IPS-18c (cell line): ENCODE measurements at regions not wholly inside any gene's neighbourhood (a gene's known extent, or its start where the extent isn't known, plus 50 kb on each side); places are given as distances from the start of the nearest gene placed in this dataset.
A peak's percentile ranks its signal among the peaks of the same experiment; 100 is the strongest.

Experiments
- H3K4me3 ChIP-seq: 2 replicates; pipeline ENCODE4 v1.7.0; 2013; ENCODE audit warnings: low read depth, mild to moderate bottlenecking, low read length, moderate library complexity; ENCODE audit not compliant: insufficient read depth
- H3K9me3 ChIP-seq: one replicate; pipeline ENCODE4 v1.6.1; 2013; ENCODE audit warnings: mild to moderate bottlenecking, low read length, moderate library complexity; ENCODE audit not compliant: control insufficient read depth, insufficient read depth

DNA sequence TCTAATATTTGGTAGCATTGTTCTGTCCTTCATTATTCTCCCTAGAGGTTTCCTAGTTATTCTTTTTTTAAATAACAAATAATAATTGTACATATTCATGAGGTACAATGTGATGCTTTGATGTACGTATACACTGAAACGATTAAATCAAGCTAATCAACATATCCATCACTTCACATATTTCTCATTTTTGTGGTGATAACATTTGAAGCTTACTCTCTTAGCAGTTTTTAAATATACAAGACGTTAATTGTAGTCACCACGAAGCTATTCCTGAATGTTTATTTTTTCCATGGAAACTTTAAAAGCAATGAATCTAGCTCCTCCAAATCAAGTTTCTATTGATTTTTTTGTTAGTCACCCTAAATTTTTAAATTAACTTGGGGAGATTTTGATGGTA, 81.1 kb upstream of the PRNP start:
- Histone ChIP-seq H3K4me3 (no peak overlapping the region), H3K9me3 (no peaks in the 10 kb centered on the region)

DNA sequence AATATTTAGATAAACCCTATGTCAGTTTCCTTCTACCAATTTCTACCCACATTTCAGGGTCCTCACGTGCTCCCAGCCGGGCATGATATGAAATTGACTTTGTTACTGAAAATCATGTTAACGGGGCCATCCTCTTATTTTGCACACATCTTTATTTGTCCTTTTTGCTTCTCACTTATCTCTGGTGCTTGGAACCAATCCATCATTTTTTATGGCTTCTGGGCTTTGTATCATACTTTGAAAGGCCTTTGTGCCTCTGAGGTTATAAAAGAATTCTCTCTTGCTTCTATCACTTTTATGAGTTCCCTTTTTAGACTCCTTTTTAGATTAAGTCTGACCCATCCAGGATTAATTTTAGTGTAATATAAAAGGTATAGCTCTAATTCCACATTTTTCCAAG, 81.7 kb upstream of the PRNP start:
- no peaks in the 10 kb centered on the region for H3K9me3 ChIP-seq
- no peak overlapping the region for H3K4me3 ChIP-seq

DNA sequence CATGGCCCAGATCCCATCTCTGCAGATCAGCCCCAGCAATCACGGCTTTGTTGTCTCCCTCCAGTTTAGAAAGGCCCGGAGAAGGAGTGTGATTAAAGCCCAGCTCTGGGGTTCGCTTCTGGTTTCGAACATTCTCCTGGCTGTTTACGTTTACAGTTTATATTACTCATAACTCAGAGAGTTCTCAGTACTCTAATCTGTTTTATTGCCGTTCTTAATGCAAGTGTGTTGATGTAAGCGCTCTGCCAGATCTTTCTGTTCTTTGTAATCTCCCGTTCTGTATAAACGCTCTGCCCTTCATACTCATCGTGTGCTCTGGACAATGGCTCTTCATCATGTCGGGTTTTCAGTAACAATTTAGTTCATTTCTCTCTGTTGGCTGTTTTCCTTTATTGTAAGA, 82.5 kb upstream of the PRNP start:
- no peaks in the 10 kb centered on the region for H3K9me3 ChIP-seq

DNA sequence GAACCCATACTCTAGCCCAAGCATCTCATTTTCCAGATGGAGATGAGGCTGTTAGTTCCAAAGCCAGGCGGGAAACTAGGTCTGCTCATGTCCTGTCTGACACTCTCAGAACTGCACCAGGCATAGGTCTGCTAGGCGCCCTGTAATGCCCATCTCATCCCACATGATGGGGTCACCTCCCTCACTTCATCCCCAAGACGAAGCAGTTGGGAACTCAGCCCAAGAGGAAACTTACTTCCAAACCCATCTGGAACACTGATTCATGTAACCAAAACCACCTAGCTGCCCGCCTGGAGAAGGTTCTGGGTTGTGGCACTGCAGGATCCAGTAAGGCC, 84.0 kb upstream of the PRNP start:
- Histone ChIP-seq H3K4me3 (no peak overlapping the region), H3K9me3 (no peaks in the 10 kb centered on the region)

More for the DNA sequence above, 82.5 kb upstream of the PRNP start:
- H3K4me3 ChIP-seq, result no peak overlapping the region

DNA sequence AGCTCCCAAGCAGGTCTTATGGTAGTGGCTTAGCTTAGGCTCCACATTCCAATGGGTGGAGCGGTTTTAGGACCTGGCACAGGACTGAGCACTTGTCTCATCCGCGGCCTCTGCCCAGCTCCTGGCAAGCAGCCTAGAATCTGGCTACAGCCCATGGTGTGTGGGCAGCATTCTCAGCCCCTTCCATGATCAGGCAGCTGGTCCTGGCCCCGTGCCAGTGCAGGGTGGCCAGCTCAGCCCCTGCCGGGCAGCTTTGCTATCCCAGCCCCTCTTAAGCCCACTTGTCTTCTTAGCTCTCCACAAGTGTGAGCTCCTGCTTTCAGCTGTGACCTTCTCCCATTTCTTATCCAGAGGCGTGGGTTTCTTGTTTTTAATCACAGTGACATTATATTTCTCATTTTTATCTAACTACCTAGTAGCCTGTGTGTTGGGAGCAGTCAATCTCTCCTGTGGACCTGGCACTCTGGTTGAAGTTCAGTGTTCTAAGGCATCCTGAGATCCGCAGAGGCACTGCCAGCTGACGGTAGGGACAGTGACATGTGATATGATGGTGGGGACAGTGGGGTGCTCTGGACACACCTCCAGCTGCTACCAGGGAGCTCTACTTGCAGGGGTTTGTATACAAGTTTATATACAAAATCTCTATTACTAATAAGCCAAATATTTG, 84.5 kb upstream of the PRNP start:
- Histone ChIP-seq H3K4me3 (no peak overlapping the region), H3K9me3 (no peaks in the 10 kb centered on the region)

DNA sequence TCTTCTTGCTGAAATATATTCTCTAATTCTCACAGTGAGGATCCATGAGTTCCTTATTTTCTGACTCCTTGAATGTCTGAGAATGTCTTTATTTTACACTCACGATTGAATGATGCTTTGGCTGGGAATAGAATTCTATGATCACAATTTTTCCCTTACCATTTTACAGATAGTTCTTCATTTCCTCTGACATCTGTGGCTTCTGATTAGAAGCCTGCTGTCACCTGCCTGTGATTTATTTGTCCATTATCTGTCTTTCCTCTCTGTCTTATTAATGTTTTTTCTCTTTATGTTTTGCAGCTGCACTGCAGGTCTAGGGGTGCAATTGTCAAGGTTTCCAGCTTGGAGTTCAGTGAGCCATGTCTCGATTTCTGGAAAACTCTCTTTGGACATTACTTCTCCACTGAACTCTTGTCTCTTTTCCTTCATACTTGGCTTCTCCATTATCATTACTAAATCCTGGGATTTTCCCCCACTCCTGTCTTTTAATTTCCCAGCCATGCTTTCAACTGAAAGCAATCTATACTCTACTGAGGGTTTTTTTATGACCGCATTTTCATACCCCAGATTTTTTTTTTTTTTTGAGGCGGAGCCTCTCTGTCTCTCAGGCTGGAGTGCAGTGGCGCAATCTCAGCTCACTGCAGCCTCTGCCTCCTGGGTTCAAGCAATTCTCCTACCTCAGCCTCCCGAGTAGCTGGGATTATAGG, 85.8 kb upstream of the PRNP start:
- H3K4me3 ChIP-seq, result no peak overlapping the region
- H3K9me3 ChIP-seq, result no peaks in the 10 kb centered on the region

DNA sequence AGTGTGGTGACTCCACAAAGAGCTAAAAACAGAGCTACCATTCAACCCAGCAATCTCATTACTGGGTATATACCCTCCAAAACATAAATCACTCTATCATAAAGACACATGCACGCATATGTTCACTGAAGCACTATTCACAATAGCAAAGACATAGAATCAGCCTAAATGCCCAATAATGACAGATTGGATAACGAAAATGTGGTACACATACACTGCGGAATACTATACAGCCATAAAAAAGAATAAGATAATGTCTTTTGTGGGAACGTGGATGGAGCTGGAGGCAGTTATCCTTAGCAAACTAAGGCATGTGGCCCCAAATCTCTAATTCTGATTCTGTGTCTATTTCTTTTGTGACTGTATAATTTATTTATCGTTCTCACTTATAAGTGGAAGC, 89.0 kb upstream of the PRNP start:
- no peak overlapping the region for H3K4me3 ChIP-seq
- H3K9me3 ChIP-seq, result no peaks in the 10 kb centered on the region

DNA sequence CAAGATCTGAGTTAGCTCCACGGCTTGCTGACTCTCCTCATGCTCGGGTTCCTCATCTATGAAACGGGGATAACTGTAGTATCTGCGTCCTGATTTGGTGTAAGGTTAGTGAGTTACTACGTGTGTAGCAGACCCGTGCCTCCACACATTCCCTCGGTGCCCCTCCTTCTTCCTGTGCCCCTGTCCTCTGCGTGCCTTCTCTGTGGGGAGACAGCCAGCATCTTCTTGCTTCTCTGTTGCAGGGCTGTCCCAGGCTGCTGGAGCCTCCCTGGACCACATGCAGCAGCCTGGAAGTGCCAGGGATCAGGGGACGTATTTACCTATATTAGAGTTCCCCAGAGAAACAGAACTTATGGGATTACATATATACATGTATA, 93.1 kb upstream of the PRNP start:
- Histone ChIP-seq H3K4me3 (no peak overlapping the region), H3K9me3 (no peaks in the 10 kb centered on the region)

DNA sequence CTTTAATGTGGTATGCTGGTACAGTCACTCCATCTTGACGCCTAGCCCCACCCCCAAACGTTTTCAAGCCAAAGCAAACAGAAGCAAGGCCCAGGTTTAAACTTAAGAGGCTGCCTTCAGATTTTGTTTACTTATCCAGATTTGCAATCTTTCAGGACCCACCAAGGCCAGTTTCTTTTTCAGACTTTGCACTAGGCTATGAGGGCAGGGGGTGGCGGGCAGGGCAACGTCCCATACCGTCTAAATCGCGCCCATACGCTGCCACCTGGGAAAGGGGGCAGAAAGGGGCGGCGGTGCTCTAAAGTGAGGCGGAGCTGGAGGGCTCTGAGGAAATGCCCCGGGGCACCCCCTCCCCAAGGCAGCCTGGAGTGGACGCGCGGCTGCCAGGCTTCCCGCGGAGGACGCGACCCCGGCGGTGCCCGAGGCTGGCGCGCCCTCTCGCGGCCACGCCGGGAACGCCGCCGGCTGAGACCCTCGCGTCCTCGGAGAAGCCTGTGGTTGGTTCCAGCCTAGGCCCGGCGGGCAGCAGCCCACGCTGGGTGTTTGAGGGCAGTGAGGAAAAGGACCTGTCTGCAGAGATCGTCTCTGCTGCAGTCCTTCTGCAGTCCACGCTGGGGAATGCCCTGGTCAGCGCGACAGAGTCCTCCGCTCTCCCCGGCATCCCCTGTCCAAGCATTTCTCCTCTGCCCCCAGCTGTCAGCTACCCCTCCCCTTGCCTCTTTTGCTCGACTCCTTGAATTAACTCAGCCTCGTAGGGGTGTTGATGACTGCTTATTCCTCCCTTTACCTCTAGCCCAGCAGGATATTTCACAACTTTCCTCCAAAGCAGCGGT, 93.7 kb upstream of the PRNP start:
- Histone ChIP-seq H3K4me3 (peak overlapping the region; percentile 29), H3K9me3 (no peaks in the 10 kb centered on the region)

DNA sequence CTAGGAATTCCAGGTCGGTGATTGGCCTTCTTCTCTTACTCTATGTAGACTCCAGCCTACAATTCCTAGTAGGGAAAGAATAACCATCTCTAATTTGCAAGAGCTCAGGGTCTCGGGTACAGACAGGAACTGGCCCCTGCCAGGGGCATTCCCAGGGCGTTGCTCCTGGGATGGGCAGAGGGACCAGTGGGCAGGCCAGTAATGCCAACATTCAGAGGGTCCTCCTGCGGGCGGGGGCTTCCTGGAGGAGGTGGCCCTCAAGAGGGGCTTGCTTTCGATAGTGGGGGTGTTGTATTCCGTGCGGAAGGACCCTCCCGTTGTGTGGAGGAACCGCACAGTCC, 94.3 kb upstream of the PRNP start:
- no peaks in the 10 kb centered on the region for H3K9me3 ChIP-seq
- peak overlapping the region; percentile 29; the same call in 1 of the 2 replicates for H3K4me3 ChIP-seq

DNA sequence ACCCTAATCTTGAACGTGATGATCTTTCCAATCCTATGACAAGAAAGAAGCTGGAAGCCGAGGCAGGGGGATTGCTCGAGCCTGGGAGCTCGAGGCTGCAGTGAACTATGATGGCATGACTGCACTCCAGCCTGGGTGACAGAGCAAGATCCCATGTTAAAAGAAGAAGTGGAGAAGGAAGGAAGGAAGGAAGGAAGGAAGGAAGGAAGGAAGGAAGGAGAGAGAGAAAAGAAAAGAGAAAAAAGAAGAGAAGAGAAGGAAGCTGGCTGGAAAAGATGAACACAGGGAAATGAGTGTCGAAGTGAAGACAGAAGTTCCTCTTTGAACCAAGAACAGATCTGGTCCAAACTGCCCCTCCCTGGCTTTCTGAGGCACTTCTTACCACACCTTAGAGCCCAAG, 100.5 kb upstream of the PRNP start:
- H3K4me3 ChIP-seq, result no peak overlapping the region
- no peaks in the 10 kb centered on the region for H3K9me3 ChIP-seq

DNA sequence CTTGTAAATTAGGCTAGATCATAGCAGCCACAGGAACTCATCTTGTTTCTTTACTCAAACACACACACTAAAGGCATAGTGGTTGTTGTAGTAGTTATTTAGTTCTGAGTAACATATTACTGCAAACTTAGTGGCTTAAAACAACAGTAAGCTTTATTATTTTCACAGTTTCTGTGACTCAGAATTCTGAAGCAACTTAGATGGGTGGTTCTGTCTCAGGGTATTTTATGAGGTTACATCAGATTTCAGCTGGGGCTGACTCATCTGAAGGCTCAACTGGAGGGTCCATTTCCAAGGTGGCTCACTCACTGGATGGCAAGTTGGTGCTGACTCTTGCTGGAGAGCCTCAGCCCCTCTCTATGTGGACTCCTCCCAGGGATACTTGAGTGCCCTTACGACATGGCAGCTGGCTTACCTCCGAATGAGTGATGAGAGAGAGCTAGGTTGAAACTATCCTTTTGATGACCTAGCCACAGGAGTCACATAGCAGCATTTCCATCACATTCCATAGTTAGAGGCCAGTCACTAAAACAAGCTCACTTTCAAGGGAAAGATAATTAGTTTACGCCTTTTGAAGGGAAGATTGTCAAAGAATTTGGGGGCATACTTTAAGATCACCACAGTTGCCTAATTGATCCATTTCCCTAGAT, 101.0 kb upstream of the PRNP start:
- Histone ChIP-seq H3K9me3 (no peaks in the 10 kb centered on the region), H3K4me3 (no peak overlapping the region)

DNA sequence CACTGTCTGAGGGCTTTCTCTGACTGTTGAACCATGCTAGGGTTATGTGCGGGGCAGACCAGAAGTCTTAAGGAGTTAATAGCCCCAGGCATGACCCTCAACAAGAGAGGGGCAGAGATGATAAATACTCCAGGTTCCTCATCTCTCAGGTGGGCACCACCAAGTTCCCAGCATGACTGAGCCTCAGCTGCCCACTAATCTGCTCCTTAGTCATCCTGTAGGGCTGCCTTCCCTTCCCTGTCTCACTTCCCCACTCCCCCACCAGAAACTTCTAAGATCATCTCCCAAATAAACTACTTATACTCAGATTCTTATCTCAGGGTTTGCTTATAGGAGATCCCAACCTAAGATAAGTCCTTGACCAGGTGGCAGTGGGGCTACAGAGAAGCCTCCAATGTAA, 101.7 kb upstream of the PRNP start:
- H3K4me3 ChIP-seq, result no peak overlapping the region
- H3K9me3 ChIP-seq, result no peaks in the 10 kb centered on the region

DNA sequence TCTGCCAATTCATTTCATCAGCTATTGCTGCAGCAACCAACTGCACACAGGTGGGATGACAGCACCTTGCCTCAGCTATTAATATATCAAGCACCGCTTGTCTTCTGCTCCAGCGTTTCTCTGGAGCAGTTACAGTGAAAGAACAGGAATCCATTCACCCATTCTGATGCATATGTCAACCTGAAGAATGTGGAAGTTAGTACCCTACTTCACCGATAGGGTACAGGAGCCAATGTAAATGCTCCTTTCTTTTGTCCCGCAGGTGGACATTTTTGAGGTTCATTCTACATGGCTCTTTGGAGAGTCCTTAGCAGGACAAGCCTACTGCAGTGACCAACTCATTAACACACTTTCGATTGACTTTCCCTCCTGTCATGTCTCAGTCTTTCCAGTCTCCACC, 104.4 kb upstream of the PRNP start:
- H3K9me3 ChIP-seq, result no peaks in the 10 kb centered on the region
- no peak overlapping the region for H3K4me3 ChIP-seq

DNA sequence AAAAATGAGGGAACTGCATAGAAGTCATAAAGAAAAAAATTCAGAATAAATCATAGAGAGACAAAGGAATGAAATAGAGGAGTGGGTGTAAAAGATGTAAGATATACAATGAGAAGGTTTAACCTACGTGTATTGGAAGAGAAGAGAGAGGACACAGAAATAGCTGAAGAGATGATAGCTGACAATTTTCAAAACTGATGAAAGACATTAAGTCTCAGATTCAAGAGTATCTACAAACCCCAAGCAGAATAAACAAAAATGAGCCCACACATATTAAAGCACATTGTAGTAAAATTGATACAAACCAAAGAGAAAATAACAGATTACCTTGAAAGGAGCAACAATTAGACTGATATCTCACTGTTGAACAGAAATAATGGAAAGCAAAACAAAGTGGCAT, 107.9 kb upstream of the PRNP start:
- no peaks in the 10 kb centered on the region for H3K9me3 ChIP-seq
- no peak overlapping the region for H3K4me3 ChIP-seq

DNA sequence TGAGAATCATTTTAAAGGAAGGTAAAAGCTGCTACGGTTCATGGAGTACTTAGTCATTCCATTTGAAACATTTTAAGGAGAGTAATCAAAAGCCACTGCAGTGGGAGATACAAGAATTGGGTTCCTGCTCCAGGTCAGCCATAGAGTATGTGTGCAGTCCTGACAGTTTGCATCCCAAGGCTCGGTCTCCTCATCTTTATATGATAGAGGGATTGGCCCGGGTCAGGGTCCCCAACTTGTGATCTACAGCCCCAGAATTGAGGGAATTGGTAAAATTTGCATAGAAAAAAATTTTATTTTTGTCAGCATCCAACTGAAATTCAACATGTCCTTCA, 111.9 kb upstream of the PRNP start:
- H3K4me3 ChIP-seq, result no peak overlapping the region
- no peaks in the 10 kb centered on the region for H3K9me3 ChIP-seq

DNA sequence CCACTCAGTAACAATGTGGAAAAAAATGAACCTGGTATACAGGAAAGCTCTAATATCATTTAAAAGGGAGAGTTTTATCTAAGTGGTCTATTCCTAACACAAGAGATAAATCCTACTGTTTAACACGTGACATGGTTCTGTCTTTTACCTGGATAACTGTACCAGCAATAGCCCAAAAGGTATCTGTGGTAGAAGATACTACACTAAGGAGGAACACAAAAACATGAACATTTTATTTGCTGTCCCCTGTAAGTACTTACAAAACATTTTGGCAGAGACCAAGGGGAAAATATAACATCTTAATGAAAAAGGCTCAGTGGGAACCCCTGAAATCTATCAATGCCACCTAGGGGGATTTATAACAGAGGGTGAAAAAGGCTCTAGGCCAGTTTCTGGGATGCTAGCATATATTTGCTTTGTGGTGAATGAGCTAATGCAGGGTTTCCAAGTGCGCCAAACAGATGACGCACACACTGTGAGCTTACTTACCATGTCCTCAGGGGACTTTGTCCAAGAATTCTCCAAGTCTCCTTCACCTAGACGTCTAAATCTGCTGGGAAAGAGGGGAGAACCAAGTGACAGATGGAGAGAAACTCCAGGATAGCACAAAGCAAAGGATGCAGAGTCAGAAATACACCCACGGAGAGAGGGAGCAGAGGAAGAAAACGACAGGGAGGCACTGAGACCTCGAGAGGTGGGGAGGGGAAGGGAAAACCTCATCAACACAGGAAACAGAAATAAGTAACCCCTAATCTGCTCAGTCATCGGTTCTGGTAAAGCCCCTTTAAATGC, 112.5 kb upstream of the PRNP start:
- H3K9me3 ChIP-seq, result no peaks in the 10 kb centered on the region
- H3K4me3 ChIP-seq, result no peak overlapping the region
